ENCODE measurements at regions not wholly inside any gene's neighbourhood (a gene's known extent, or its start where the extent isn't known, plus 50 kb on each side); places are given as distances from the start of the nearest gene placed in this dataset.

GRCh38 chr10:130479926-130480325, 343.7 kb downstream of the GLRX3 start:
- DNase-seq (ENCODE audit: low read depth) = no peak
- H3K4me3 ChIP-seq (ENCODE audit: low read depth, low read length) = no peak overlapping the region
- no peaks in the 10 kb centered on the region for H3K27me3 ChIP-seq (ENCODE audit: control insufficient read depth, insufficient read depth, low read length)
- no peak for TF ChIP-seq CTCF (IDR thresholded peaks at IDR 0.05; ENCODE audit: insufficient read depth, low read length, severe bottlenecking)
- no peak for FAIRE-seq
- no peaks in the 10 kb centered on the region for H3K36me3 ChIP-seq (ENCODE audit: control insufficient read depth, insufficient read depth, low read length)

GRCh38 chr10:130480491-130480890, 344.3 kb downstream of the GLRX3 start:
- no peaks in the 10 kb centered on the region for H3K36me3 ChIP-seq (ENCODE audit: control insufficient read depth, insufficient read depth, low read length)
- FAIRE-seq (no peak), DNase-seq (ENCODE audit: low read depth) (no peak)
- no peak for TF ChIP-seq CTCF (IDR thresholded peaks at IDR 0.05; ENCODE audit: insufficient read depth, low read length, severe bottlenecking)
- no peaks in the 10 kb centered on the region for H3K27me3 ChIP-seq (ENCODE audit: control insufficient read depth, insufficient read depth, low read length)
- no peak overlapping the region for H3K4me3 ChIP-seq (ENCODE audit: low read depth, low read length)

- no peak overlapping the region for H3K4me3 ChIP-seq (ENCODE audit: low read depth, low read length)
- DNase-seq (ENCODE audit: low read depth) (no peak), FAIRE-seq (no peak)
- no peaks in the 10 kb centered on the region for H3K36me3 ChIP-seq (ENCODE audit: control insufficient read depth, insufficient read depth, low read length)
- no peaks in the 10 kb centered on the region for H3K27me3 ChIP-seq (ENCODE audit: control insufficient read depth, insufficient read depth, low read length)
- no peak for TF ChIP-seq CTCF (IDR thresholded peaks at IDR 0.05; ENCODE audit: insufficient read depth, low read length, severe bottlenecking)
Measured at GRCh38 chr10:130481076-130481930, 345.1 kb downstream of the GLRX3 start.

GRCh38 chr10:130481936-130482335, 345.7 kb downstream of the GLRX3 start:
- Histone ChIP-seq H3K36me3 (ENCODE audit: control insufficient read depth, insufficient read depth, low read length) (no peaks in the 10 kb centered on the region), H3K4me3 (ENCODE audit: low read depth, low read length) (no peak overlapping the region), H3K27me3 (ENCODE audit: control insufficient read depth, insufficient read depth, low read length) (no peaks in the 10 kb centered on the region)
- FAIRE-seq (no peak), DNase-seq (ENCODE audit: low read depth) (no peak)
- TF ChIP-seq CTCF (IDR thresholded peaks at IDR 0.05; ENCODE audit: insufficient read depth, low read length, severe bottlenecking) = no peak

- H3K27me3 ChIP-seq (ENCODE audit: control insufficient read depth, insufficient read depth, low read length) = no peaks in the 10 kb centered on the region
- no peak for TF ChIP-seq CTCF (IDR thresholded peaks at IDR 0.05; ENCODE audit: insufficient read depth, low read length, severe bottlenecking)
- DNase-seq (ENCODE audit: low read depth) (no peak), FAIRE-seq (no peak)
- H3K36me3 ChIP-seq (ENCODE audit: control insufficient read depth, insufficient read depth, low read length) = no peaks in the 10 kb centered on the region
- no peak overlapping the region for H3K4me3 ChIP-seq (ENCODE audit: low read depth, low read length)
Measured at GRCh38 chr10:130483691-130484467, 347.7 kb downstream of the GLRX3 start.

All from bronchial epithelial cell (primary cell).